WTC11 (cell line): ENCODE measurements at regions not wholly inside any gene's neighbourhood (a gene's known extent, or its start where the extent isn't known, plus 50 kb on each side); places are given as distances from the start of the nearest gene placed in this dataset.

ENCODE experiments used
- CTCF ChIP-seq: fragments of 200-600 bp; IDR thresholded peaks from 2 replicates; pipeline ENCODE4 v1.8.0; 2022; ENCODE audit warnings: antibody characterized with exemption
- SMAD3 ChIP-seq: sonication (generic); formaldehyde crosslinking; IDR thresholded peaks from 2 replicates; pipeline ENCODE4 v1.8.0; 2022; ENCODE audit warnings: missing genetic modification reagents, mild to moderate bottlenecking, borderline replicate concordance
- TCF7 ChIP-seq: sonication (generic); formaldehyde crosslinking; IDR thresholded peaks from 2 replicates; pipeline ENCODE4 v1.8.0; 2022; ENCODE audit warnings: mild to moderate bottlenecking, low read depth, missing genetic modification reagents, moderate library complexity
- ZNF138 ChIP-seq: sonication (generic); formaldehyde crosslinking; conservative IDR thresholded peaks from 2 replicates; pipeline ENCODE4 v1.8.1; 2022; ENCODE audit warnings: mild to moderate bottlenecking, moderate library complexity, missing genetic modification reagents

GRCh38 chr2:142782942-142783443 lies 94.5 kb upstream of the KYNU start:
- TF ChIP-seq CTCF (no peak), ZNF138 (CRISPR knock-in tag) (no peak), SMAD3 (CRISPR knock-in tag) (no peak), TCF7 (no peak)
